IMR-90 (cell line): ENCODE measurements at regions not wholly inside any gene's neighbourhood (a gene's known extent, or its start where the extent isn't known, plus 50 kb on each side); places are given as distances from the start of the nearest gene placed in this dataset.

Source experiments
- ATAC-seq: fragments of 200-7000 bp; cut with Tn5 transposase; 2 replicates; pipeline ENCODE4 v1.9.1; 2020; ENCODE audit warnings: low read depth, mild to moderate bottlenecking, moderate library complexity
- BruUV-seq: library from RNA; stranded (reverse); fragments of 400-500 nt; replicated peaks from 2 replicates; lab custom pipeline; 2021; lab: Mats Ljungman, UMichigan
- CTCF ChIA-PET: fragments of 300-600 bp; formaldehyde crosslinking; extraction: SDS; loops from one replicate; lab custom pipeline; 2021; ENCODE audit warnings: antibody characterized with exemption; lab: Yijun Ruan, JAX
- POLR2A ChIA-PET: fragments of 300-600 bp; sonication (Branson Sonifier 250); formaldehyde crosslinking; loops from one replicate; lab custom pipeline; 2022; ENCODE audit warnings: antibody characterized with exemption; ENCODE audit not compliant: unreplicated experiment; lab: Charles Lee
- DNase-seq: peaks from one replicate; pipeline ENCODE4 v3.0.0; 2013
- H2AFZ ChIP-seq: replicated peaks from 2 replicates; pipeline ENCODE3; 2013; ENCODE audit warnings: low read length, mild to moderate bottlenecking; ENCODE audit not compliant: poor library complexity
- H2AK5ac ChIP-seq: 2 replicates; pipeline ENCODE4 v1.6.1; 2013; ENCODE audit warnings: low read depth, low read length, inconsistent platforms
- H2AK9ac ChIP-seq: replicated peaks from 2 replicates; pipeline ENCODE3; 2013; ENCODE audit warnings: mild to moderate bottlenecking, low read depth, low read length, moderate library complexity; ENCODE audit not compliant: poor library complexity
- H2BK120ac ChIP-seq: 2 replicates; pipeline ENCODE4 v1.6.1; 2013; ENCODE audit warnings: low read depth, low read length, inconsistent platforms
- H2BK15ac ChIP-seq: 3 replicates; pipeline ENCODE4 v1.6.1; 2013; ENCODE audit warnings: low read depth, low read length, inconsistent platforms
- H2BK20ac ChIP-seq: 2 replicates; pipeline ENCODE4 v1.6.1; 2013; ENCODE audit warnings: low read depth, mild to moderate bottlenecking, inconsistent platforms, low read length, moderate library complexity
- H2BK5ac ChIP-seq: 2 replicates; pipeline ENCODE4 v1.6.1; 2013; ENCODE audit warnings: mild to moderate bottlenecking, low read depth, low read length, inconsistent platforms; ENCODE audit not compliant: poor library complexity, severe bottlenecking
- H3K14ac ChIP-seq: replicated peaks from 2 replicates; pipeline ENCODE4 v1.6.1; 2013; ENCODE audit warnings: low read depth, low read length, inconsistent platforms
- H3K18ac ChIP-seq: 2 replicates; pipeline ENCODE4 v1.6.1; 2013; ENCODE audit warnings: low read depth, low read length, control low read depth
- H3K23ac ChIP-seq: 2 replicates; pipeline ENCODE4 v1.6.1; 2013; ENCODE audit warnings: low read depth, low read length, inconsistent platforms
- H3K27ac ChIP-seq: 2 replicates; pipeline ENCODE4 v1.5.1; 2013; ENCODE audit warnings: mild to moderate bottlenecking, control low read depth, low read length; ENCODE audit not compliant: insufficient read depth
- H3K27me3 ChIP-seq: 2 replicates; pipeline ENCODE4 v1.6.1; 2013; ENCODE audit warnings: low read length; ENCODE audit not compliant: control insufficient read depth, insufficient read depth
- H3K36me3 ChIP-seq: 2 replicates; pipeline ENCODE4 v1.6.1; 2013; ENCODE audit warnings: low read length, mixed read lengths; ENCODE audit not compliant: control insufficient read depth, insufficient read depth
- H3K4ac ChIP-seq: 2 replicates; pipeline ENCODE4 v1.6.1; 2013; ENCODE audit warnings: low read depth, low read length, inconsistent platforms
- H3K4me1 ChIP-seq: 2 replicates; pipeline ENCODE4 v1.6.1; 2013; ENCODE audit warnings: low read length, mixed read lengths; ENCODE audit not compliant: control insufficient read depth, insufficient read depth
- H3K4me2 ChIP-seq: 2 replicates; pipeline ENCODE4 v1.6.1; 2013; ENCODE audit warnings: low read depth, mild to moderate bottlenecking, control low read depth, low read length, moderate library complexity
- H3K4me3 ChIP-seq: 2 replicates; pipeline ENCODE4 v1.5.1; 2013; ENCODE audit warnings: low read depth, mild to moderate bottlenecking, control low read depth, low read length, moderate library complexity; ENCODE audit not compliant: insufficient read depth
- H3K56ac ChIP-seq: 2 replicates; pipeline ENCODE4 v1.6.1; 2013; ENCODE audit warnings: low read length, inconsistent platforms; ENCODE audit not compliant: insufficient read depth; ENCODE audit errors: extremely low read depth
- H3K79me1 ChIP-seq, 2 experiments: 2 replicates each; pipeline ENCODE4 v1.6.1; 2013; ENCODE audit warnings: low read length in 2 of 2, inconsistent platforms in 1 of 2, low read depth in 1 of 2
- H3K9ac ChIP-seq: 2 replicates; pipeline ENCODE4 v1.6.1; 2013; ENCODE audit warnings: low read depth, low read length, control low read depth
- H3K9me1 ChIP-seq: 2 replicates; pipeline ENCODE4 v1.6.1; 2013; ENCODE audit warnings: low read length, inconsistent platforms; ENCODE audit not compliant: insufficient read depth
- H3K9me3 ChIP-seq: 2 replicates; pipeline ENCODE4 v1.6.1; 2013; ENCODE audit warnings: low read length; ENCODE audit not compliant: control insufficient read depth, insufficient read depth
- H4K20me1 ChIP-seq: 2 replicates; pipeline ENCODE4 v1.6.1; 2013; ENCODE audit warnings: low read length, inconsistent platforms; ENCODE audit not compliant: insufficient read depth
- H4K5ac ChIP-seq: 2 replicates; pipeline ENCODE4 v1.6.1; 2013; ENCODE audit warnings: mild to moderate bottlenecking, low read depth, low read length, control low read depth
- H4K8ac ChIP-seq, 2 experiments: 2 replicates each; pipeline ENCODE4 v1.6.1; 2013; ENCODE audit warnings: low read depth in 2 of 2, low read length in 2 of 2, control low read depth in 1 of 2, inconsistent platforms in 1 of 2
- H4K91ac ChIP-seq: 2 replicates; pipeline ENCODE4 v1.6.1; 2013; ENCODE audit warnings: low read depth, low read length, inconsistent platforms; ENCODE audit not compliant: insufficient read depth
- BHLHE40 ChIP-seq: fragments of 150-350 bp; IDR thresholded peaks from 2 replicates; pipeline ENCODE4 v1.6.1; 2016; ENCODE audit warnings: mild to moderate bottlenecking, low read depth, low read length
- CEBPB ChIP-seq: IDR thresholded peaks from 2 replicates; pipeline ENCODE4 v1.6.1; 2012; ENCODE audit warnings: low read depth, low read length, improper control_type of control experiment
- CHD1 ChIP-seq: IDR thresholded peaks from 2 replicates; pipeline ENCODE4 v1.6.1; 2012; ENCODE audit warnings: low read depth, low read length, improper control_type of control experiment
- FOS ChIP-seq: fragments of 150-350 bp; IDR thresholded peaks from 2 replicates; pipeline ENCODE4 v1.6.1; 2016; ENCODE audit warnings: low read depth, low read length
- MAFK ChIP-seq: IDR thresholded peaks from 2 replicates; pipeline ENCODE4 v1.6.1; 2012; ENCODE audit warnings: low read depth, low read length, improper control_type of control experiment
- MAZ ChIP-seq: IDR thresholded peaks from 2 replicates; pipeline ENCODE4 v1.6.1; 2012; ENCODE audit warnings: low read depth, mild to moderate bottlenecking, low read length, improper control_type of control experiment, moderate library complexity, borderline replicate concordance
- MXI1 ChIP-seq: IDR thresholded peaks from 2 replicates; pipeline ENCODE4 v1.6.1; 2012; ENCODE audit warnings: low read depth, mild to moderate bottlenecking, low read length, moderate library complexity, borderline replicate concordance
- NFE2L2 ChIP-seq: fragments of 150-350 bp; IDR thresholded peaks from 2 replicates; pipeline ENCODE4 v1.6.1; 2016; ENCODE audit warnings: low read depth, mild to moderate bottlenecking, low read length
- POLR2A ChIP-seq: IDR thresholded peaks from 2 replicates; pipeline ENCODE4 v1.6.1; 2012; ENCODE audit warnings: mild to moderate bottlenecking, low read depth, low read length
- RAD21 ChIP-seq: IDR thresholded peaks from 2 replicates; pipeline ENCODE4 v1.6.1; 2012; ENCODE audit warnings: low read length, improper control_type of control experiment
- RCOR1 ChIP-seq: IDR thresholded peaks from 2 replicates; pipeline ENCODE4 v1.6.1; 2012; ENCODE audit warnings: mild to moderate bottlenecking, low read length, improper control_type of control experiment; ENCODE audit not compliant: insufficient replicate concordance
- RFX5 ChIP-seq: IDR thresholded peaks from 2 replicates; pipeline ENCODE4 v1.8.0; 2012; ENCODE audit warnings: low read depth, mild to moderate bottlenecking, low read length, moderate library complexity
- SMC3 ChIP-seq: fragments of 150-350 bp; IDR thresholded peaks from 2 replicates; pipeline ENCODE4 v1.6.1; 2016; ENCODE audit warnings: low read depth, mild to moderate bottlenecking, antibody characterized with exemption, low read length, moderate library complexity
- WGBS, 2 experiments: methylation state at CpG; one replicate each; pipeline versions ENCODE4 v1.1.5 to v1.1.7; 2013; ENCODE audit warnings: missing lambda C conversion rate in 2 of 2; ENCODE audit not compliant: insufficient read length in 1 of 2; ENCODE audit errors: extremely low coverage in 2 of 2; 5-methylcytosine and 5-hydroxymethylcytosine counted together
- dilution Hi-C: fragments of 300-500 bp; cut with HindIII; formaldehyde crosslinking; loops from one replicate; pipeline ENCODE4 v1.14.3; 2018; ENCODE audit warnings: low sequenced_read_pairs; ENCODE audit not compliant: unreplicated experiment
- in situ Hi-C: fragments of 300-500 bp; cut with MboI; formaldehyde crosslinking; loops from 3 replicates; pipeline ENCODE4 v1.14.3; 2019; ENCODE audit warnings: low sequenced_read_pairs, inconsistent platforms, mixed read lengths
- intact Hi-C: fragments of 100-400 bp; cut with micrococcal nuclease; formaldehyde crosslinking; loops from 2 replicates; pipeline ENCODE4 v1.10.0; 2022
- TF ChIP-seq, protein P1 (sequence below): conservative IDR thresholded peaks from 2 replicates; pipeline ENCODE4 v1.5.1; 2012; ENCODE audit warnings: mild to moderate bottlenecking, low read depth, low read length, improper control_type of control experiment
- TF ChIP-seq, protein P2 (sequence below): fragments of 150-350 bp; IDR thresholded peaks from 2 replicates; pipeline ENCODE4 v1.6.1; 2016; ENCODE audit warnings: low read depth, mild to moderate bottlenecking, low read length, moderate library complexity, borderline replicate concordance
- TF ChIP-seq, protein P3 (sequence below): fragments of 150-350 bp; IDR thresholded peaks from 2 replicates; pipeline ENCODE4 v1.6.1; 2017; ENCODE audit warnings: mild to moderate bottlenecking, antibody characterized with exemption, low read length, low read depth

- Histone ChIP-seq H2AFZ (no peak overlapping the region), H3K4me3 (no peak overlapping the region), H3K4ac (no peak overlapping the region), H2BK5ac (no peak overlapping the region), H3K79me1 (no peaks in the 10 kb centered on the region), H3K4me1 (no peaks in the 10 kb centered on the region), H4K5ac (no peak overlapping the region), H3K9me1 (no peaks in the 10 kb centered on the region), H3K18ac (no peak overlapping the region), H3K9me3 (peaks cover 2% of the 10 kb centered on the region; the same call in 1 of the 2 replicates), H3K27ac (no peak overlapping the region), H2AK9ac (no peak overlapping the region), H3K27me3 (peaks cover 2% of the 10 kb centered on the region; the same call in 1 of the 2 replicates), H3K14ac (no peak overlapping the region), H3K9ac (no peak overlapping the region), H4K91ac (no peak overlapping the region), H2BK15ac (no peak overlapping the region), H3K56ac (no peak overlapping the region), H3K4me2 (no peak overlapping the region), H3K23ac (no peak overlapping the region), H2BK120ac (no peak overlapping the region), H2AK5ac (no peak overlapping the region), H4K20me1 (no peaks in the 10 kb centered on the region), H2BK20ac (no peak overlapping the region), H4K8ac (no peak overlapping the region), H3K36me3 (no peaks in the 10 kb centered on the region)
- in situ Hi-C loops = no loop called here
- ChIA-PET CTCF (no interaction called here), POLR2A (no interaction called here)
- ATAC-seq (no peak), DNase-seq (no peak)
- dilution Hi-C loops = no loop called here
- no peak for TF ChIP-seq RCOR1
- no peak for TF ChIP-seq MAZ
- TF ChIP-seq, protein P1, sequence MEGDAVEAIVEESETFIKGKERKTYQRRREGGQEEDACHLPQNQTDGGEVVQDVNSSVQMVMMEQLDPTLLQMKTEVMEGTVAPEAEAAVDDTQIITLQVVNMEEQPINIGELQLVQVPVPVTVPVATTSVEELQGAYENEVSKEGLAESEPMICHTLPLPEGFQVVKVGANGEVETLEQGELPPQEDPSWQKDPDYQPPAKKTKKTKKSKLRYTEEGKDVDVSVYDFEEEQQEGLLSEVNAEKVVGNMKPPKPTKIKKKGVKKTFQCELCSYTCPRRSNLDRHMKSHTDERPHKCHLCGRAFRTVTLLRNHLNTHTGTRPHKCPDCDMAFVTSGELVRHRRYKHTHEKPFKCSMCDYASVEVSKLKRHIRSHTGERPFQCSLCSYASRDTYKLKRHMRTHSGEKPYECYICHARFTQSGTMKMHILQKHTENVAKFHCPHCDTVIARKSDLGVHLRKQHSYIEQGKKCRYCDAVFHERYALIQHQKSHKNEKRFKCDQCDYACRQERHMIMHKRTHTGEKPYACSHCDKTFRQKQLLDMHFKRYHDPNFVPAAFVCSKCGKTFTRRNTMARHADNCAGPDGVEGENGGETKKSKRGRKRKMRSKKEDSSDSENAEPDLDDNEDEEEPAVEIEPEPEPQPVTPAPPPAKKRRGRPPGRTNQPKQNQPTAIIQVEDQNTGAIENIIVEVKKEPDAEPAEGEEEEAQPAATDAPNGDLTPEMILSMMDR = no peak
- TF ChIP-seq BHLHE40 = no peak
- TF ChIP-seq, protein P2, sequence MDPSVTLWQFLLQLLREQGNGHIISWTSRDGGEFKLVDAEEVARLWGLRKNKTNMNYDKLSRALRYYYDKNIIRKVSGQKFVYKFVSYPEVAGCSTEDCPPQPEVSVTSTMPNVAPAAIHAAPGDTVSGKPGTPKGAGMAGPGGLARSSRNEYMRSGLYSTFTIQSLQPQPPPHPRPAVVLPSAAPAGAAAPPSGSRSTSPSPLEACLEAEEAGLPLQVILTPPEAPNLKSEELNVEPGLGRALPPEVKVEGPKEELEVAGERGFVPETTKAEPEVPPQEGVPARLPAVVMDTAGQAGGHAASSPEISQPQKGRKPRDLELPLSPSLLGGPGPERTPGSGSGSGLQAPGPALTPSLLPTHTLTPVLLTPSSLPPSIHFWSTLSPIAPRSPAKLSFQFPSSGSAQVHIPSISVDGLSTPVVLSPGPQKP = no peak
- no peak for TF ChIP-seq SMC3
- no peak for TF ChIP-seq RFX5
- no peak for TF ChIP-seq NFE2L2
- no peak for TF ChIP-seq CEBPB
- no peak for TF ChIP-seq MXI1
- TF ChIP-seq RAD21 = no peak
- TF ChIP-seq POLR2A = no peak
- TF ChIP-seq CHD1 = no peak
- no peak for TF ChIP-seq MAFK
- TF ChIP-seq FOS = no peak
- TF ChIP-seq, protein P3, sequence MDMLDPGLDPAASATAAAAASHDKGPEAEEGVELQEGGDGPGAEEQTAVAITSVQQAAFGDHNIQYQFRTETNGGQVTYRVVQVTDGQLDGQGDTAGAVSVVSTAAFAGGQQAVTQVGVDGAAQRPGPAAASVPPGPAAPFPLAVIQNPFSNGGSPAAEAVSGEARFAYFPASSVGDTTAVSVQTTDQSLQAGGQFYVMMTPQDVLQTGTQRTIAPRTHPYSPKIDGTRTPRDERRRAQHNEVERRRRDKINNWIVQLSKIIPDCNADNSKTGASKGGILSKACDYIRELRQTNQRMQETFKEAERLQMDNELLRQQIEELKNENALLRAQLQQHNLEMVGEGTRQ = no peak
- no TSS peak for BruUV-seq
- 80% methylated on average over 1 of the region's 6 CpGs; no CpG with 5 or more reads in 1 of the 2 experiments for WGBS, 2 experiments
- intact Hi-C loops = no loop called here
Observed at GRCh38 chr11:116066777-116067176, 562.6 kb upstream of the CADM1 start.
